HCT116 (cell line): ENCODE measurements at regions not wholly inside any gene's neighbourhood (a gene's known extent, or its start where the extent isn't known, plus 50 kb on each side); places are given as distances from the start of the nearest gene placed in this dataset.

Experiments
- ATAC-seq: fragments of 200-7000 bp; cut with Tn5 transposase; 2 replicates; pipeline ENCODE4 v1.9.1; 2020; ENCODE audit warnings: mild to moderate bottlenecking, moderate library complexity
- BruUV-seq: library from RNA; stranded (reverse); fragments of 400-500 nt; replicated peaks from 2 replicates; lab custom pipeline; 2021; lab: Mats Ljungman, UMichigan
- CTCF ChIA-PET: fragments of 300-600 bp; sonication (Branson Sonifier 250); formaldehyde crosslinking; loops from one replicate; lab custom pipeline; 2021; ENCODE audit warnings: antibody characterized with exemption; lab: Charles Lee
- POLR2A ChIA-PET: fragments of 300-600, 350-600 bp; sonication (Branson Sonifier 250); formaldehyde crosslinking; loops from one replicate; lab custom pipeline; 2021; ENCODE audit warnings: antibody characterized with exemption; lab: Charles Lee
- RAD21 ChIA-PET, 2 experiments: fragments of 300-600 bp; sonication (Branson Sonifier 250); formaldehyde crosslinking; loops; one replicate each; lab custom pipeline; 2023; ENCODE audit warnings: low total read pairs in 2 of 2; ENCODE audit not compliant: uncharacterized antibody in 2 of 2, unreplicated experiment in 2 of 2, low non-redundant PET in 1 of 2; lab: Charles Lee
- DNase-seq: peaks from one replicate; pipeline ENCODE4 v3.0.0-alpha.2; 2010; ENCODE audit warnings: low read depth, low spot score
- H2AFZ ChIP-seq: fragments of 200-600 bp; shearing (Covaris generic), sonication (generic); 2 replicates; pipeline ENCODE4 v1.6.1; 2017; ENCODE audit warnings: low read depth, mixed run types, mixed read lengths, antibody characterized with exemption, low read length; ENCODE audit not compliant: poor library complexity, severe bottlenecking
- H3K27ac ChIP-seq: 2 replicates; pipeline ENCODE4 v1.5.1; 2012; ENCODE audit warnings: low read depth, low read length
- H3K27me3 ChIP-seq: fragments of 200-600 bp; sonication (generic); 2 replicates; pipeline ENCODE4 v1.6.1; 2016; ENCODE audit warnings: mixed run types, low read length, mixed read lengths; ENCODE audit not compliant: insufficient read depth
- H3K36me3 ChIP-seq, 2 experiments: fragments of 200-500 bp in 1 of 2; fragments of 200-600 bp in 1 of 2; sonication (Bioruptor generic) in 1 of 2; sonication (generic) in 1 of 2; 2 replicates each; pipeline versions ENCODE4 v1.5.1 to v1.6.1; 2014 to 2016; ENCODE audit warnings: low read length in 2 of 2, inconsistent platforms in 1 of 2, mixed read lengths in 1 of 2, mixed run types in 1 of 2; ENCODE audit not compliant: insufficient read depth in 2 of 2, control insufficient read depth in 1 of 2
- H3K4me1 ChIP-seq, 2 experiments: fragments of 200-600 bp in 1 of 2; sonication (generic) in 1 of 2; 2 replicates each; pipeline versions ENCODE4 v1.5.1 to v1.6.1; 2012 to 2017; ENCODE audit warnings: low read length in 2 of 2, inconsistent platforms in 1 of 2, mild to moderate bottlenecking in 1 of 2, mixed read lengths in 1 of 2, mixed run types in 1 of 2, moderate library complexity in 1 of 2; ENCODE audit not compliant: insufficient read depth in 2 of 2, control insufficient read depth in 1 of 2
- H3K4me2 ChIP-seq: fragments of 200-600 bp; sonication (generic); 2 replicates; pipeline ENCODE4 v1.6.1; 2017; ENCODE audit warnings: mixed run types, low read length, mixed read lengths
- H3K4me3 ChIP-seq, 2 experiments: fragments of 200-600 bp in 1 of 2; sonication (generic) in 1 of 2; replicated peaks in 1 of 2; 2 replicates each; pipeline ENCODE4 v1.5.1; 2011 to 2016; ENCODE audit warnings: low read length in 2 of 2, control low read depth in 1 of 2, low read depth in 1 of 2, mild to moderate bottlenecking in 1 of 2, mixed read lengths in 1 of 2, mixed run types in 1 of 2
- H3K79me2 ChIP-seq: fragments of 200-600 bp; sonication (generic); 2 replicates; pipeline ENCODE4 v1.6.1; 2017; ENCODE audit warnings: mild to moderate bottlenecking, mixed run types, low read length, moderate library complexity, mixed read lengths; ENCODE audit not compliant: insufficient read depth
- H3K9ac ChIP-seq: fragments of 200-600 bp; sonication (generic); 2 replicates; pipeline ENCODE4 v1.6.1; 2016; ENCODE audit warnings: low read length, mixed read lengths
- H3K9me2 ChIP-seq: fragments of 200-600 bp; sonication (generic), shearing (Covaris generic); 2 replicates; pipeline ENCODE4 v1.6.1; 2017; ENCODE audit warnings: mixed run types, mild to moderate bottlenecking, moderate library complexity; ENCODE audit not compliant: insufficient read depth
- H3K9me3 ChIP-seq, 2 experiments: fragments of 200-500 bp in 1 of 2; fragments of 200-600 bp in 1 of 2; sonication (Bioruptor generic) in 1 of 2; sonication (generic) in 1 of 2; 2 replicates each; pipeline ENCODE4 v1.6.1; 2014 to 2017; ENCODE audit warnings: low read length in 2 of 2, mixed read lengths in 2 of 2, inconsistent platforms in 1 of 2, low read depth in 1 of 2, mild to moderate bottlenecking in 1 of 2, mixed run types in 1 of 2, moderate library complexity in 1 of 2; ENCODE audit not compliant: control insufficient read depth in 1 of 2, insufficient read depth in 1 of 2
- H4K20me1 ChIP-seq: fragments of 200-600 bp; sonication (generic), shearing (Covaris generic); 2 replicates; pipeline ENCODE4 v1.6.1; 2017; ENCODE audit warnings: mixed run types, mild to moderate bottlenecking, moderate library complexity; ENCODE audit not compliant: insufficient read depth
- CBX3 ChIP-seq: IDR thresholded peaks from 2 replicates; pipeline ENCODE4 v1.6.1; 2012; ENCODE audit warnings: low read depth
- CEBPB ChIP-seq: IDR thresholded peaks from 2 replicates; pipeline ENCODE4 v1.6.1; 2012; ENCODE audit warnings: low read depth
- CTCF ChIP-seq, 3 experiments: fragments of 200-600 bp in 1 of 3; sonication (generic) in 1 of 3; IDR thresholded peaks in 2 of 3; conservative IDR thresholded peaks in 1 of 3; 2 replicates each; pipeline ENCODE4 v1.5.1; 2012 to 2017; ENCODE audit warnings: low read depth in 2 of 3, low read length in 2 of 3, antibody characterized with exemption in 1 of 3, borderline replicate concordance in 1 of 3, control low read depth in 1 of 3, mild to moderate bottlenecking in 1 of 3, mixed read lengths in 1 of 3, mixed run types in 1 of 3, moderate library complexity in 1 of 3; ENCODE audit not compliant: insufficient read depth in 1 of 3
- ELF1 ChIP-seq: IDR thresholded peaks from 2 replicates; pipeline ENCODE4 v1.6.1; 2012; ENCODE audit warnings: low read depth, borderline replicate concordance
- EZH2phosphoT487 ChIP-seq: fragments of 200-600 bp; IDR thresholded peaks from 2 replicates; pipeline ENCODE4 v1.6.1; 2018; ENCODE audit warnings: antibody characterized with exemption, borderline replicate concordance
- FOSL1 ChIP-seq: IDR thresholded peaks from 2 replicates; pipeline ENCODE4 v1.6.1; 2012; ENCODE audit warnings: low read depth
- JUND ChIP-seq: IDR thresholded peaks from 2 replicates; pipeline ENCODE4 v1.6.1; 2012
- MAX ChIP-seq: IDR thresholded peaks from 2 replicates; pipeline ENCODE4 v1.6.1; 2012
- POLR2A ChIP-seq: IDR thresholded peaks from 2 replicates; pipeline ENCODE4 v1.7.0; 2011; ENCODE audit warnings: borderline replicate concordance; ENCODE audit not compliant: insufficient read depth, insufficient read length; ENCODE audit errors: extremely low read depth
- POLR2AphosphoS5 ChIP-seq: IDR thresholded peaks from 2 replicates; pipeline ENCODE4 v1.6.1; 2011; ENCODE audit warnings: mild to moderate bottlenecking, low read depth, low read length, moderate library complexity
- RAD21 ChIP-seq: IDR thresholded peaks from 2 replicates; pipeline ENCODE4 v1.6.1; 2012; ENCODE audit warnings: low read depth, mild to moderate bottlenecking
- SIN3A ChIP-seq: IDR thresholded peaks from 2 replicates; pipeline ENCODE4 v1.6.1; 2012; ENCODE audit warnings: low read depth
- TCF7L2 ChIP-seq: IDR thresholded peaks from 2 replicates; pipeline ENCODE4 v1.7.0; 2011; ENCODE audit warnings: borderline replicate concordance, inconsistent platforms; ENCODE audit not compliant: insufficient read depth, insufficient read length; ENCODE audit errors: extremely low read depth
- YY1 ChIP-seq: IDR thresholded peaks from 2 replicates; pipeline ENCODE4 v1.6.1; 2011; ENCODE audit warnings: low read length, low read depth, moderate library complexity, mild to moderate bottlenecking; ENCODE audit not compliant: insufficient replicate concordance; ENCODE audit errors: extremely low read depth
- ZBTB33 ChIP-seq: IDR thresholded peaks from 2 replicates; pipeline ENCODE4 v1.6.1; 2011; ENCODE audit warnings: mild to moderate bottlenecking, low read length, moderate library complexity; ENCODE audit not compliant: insufficient replicate concordance; ENCODE audit errors: extremely low read depth
- ZFX ChIP-seq: fragments of 450-650 bp; IDR thresholded peaks from 2 replicates; pipeline ENCODE4 v1.6.1; 2017
- intact Hi-C: fragments of 100-400 bp; cut with micrococcal nuclease; formaldehyde crosslinking; loops from 2 replicates; pipeline ENCODE4 v1.10.0; 2022

GRCh38 chr14:85293612-85294234 lies 236.2 kb upstream of the FLRT2 start:
- Histone ChIP-seq H3K4me1 (no peaks in the 10 kb centered on the region), H2AFZ (no peak overlapping the region), H3K27ac (no peak overlapping the region), H3K36me3 (no peaks in the 10 kb centered on the region), H4K20me1 (no peaks in the 10 kb centered on the region), H3K9me2 (no peaks in the 10 kb centered on the region), H3K4me2 (no peak overlapping the region), H3K79me2 (no peaks in the 10 kb centered on the region), H3K4me3 (no peak overlapping the region), H3K27me3 (no peaks in the 10 kb centered on the region), H3K9me3 (peaks cover 13 to 16% of the 10 kb centered on the region in 2 experiments; a peak in 2 of 4 replicates), H3K9ac (no peak overlapping the region)
- ATAC-seq (no peak), DNase-seq (no peak)
- CTCF ChIA-PET: no interaction called here
- POLR2A ChIA-PET: no interaction called here
- TF ChIP-seq POLR2A: no peak
- no peak for TF ChIP-seq JUND
- TF ChIP-seq EZH2phosphoT487: no peak
- no peak for TF ChIP-seq FOSL1
- no peak for TF ChIP-seq SIN3A
- TF ChIP-seq RAD21: no peak
- no peak for TF ChIP-seq TCF7L2
- TF ChIP-seq ELF1: no peak
- no peak for TF ChIP-seq CBX3
- no peak for TF ChIP-seq CTCF (IDR thresholded peaks at IDR 0.05 in 2 of 3, conservative IDR thresholded peaks at IDR 0.05 in 1 of 3; ENCODE audit: borderline replicate concordance in 1 of 3, insufficient read depth in 1 of 3, low read depth in 2 of 3, low read length in 2 of 3)
- TF ChIP-seq ZBTB33: no peak
- no peak for TF ChIP-seq YY1
- no peak for TF ChIP-seq ZFX
- no peak for TF ChIP-seq POLR2AphosphoS5
- no peak for TF ChIP-seq CEBPB
- no peak for TF ChIP-seq MAX
- RAD21 ChIA-PET: no interaction called here
- intact Hi-C loops: no loop called here
- BruUV-seq: no TSS peak
